HG03469 (cell line): ENCODE measurements at regions not wholly inside any gene's neighbourhood (a gene's known extent, or its start where the extent isn't known, plus 50 kb on each side); places are given as distances from the start of the nearest gene placed in this dataset.
A peak's percentile ranks its signal among the peaks of the same experiment; 100 is the strongest.

ENCODE experiments used
- ATAC-seq: cut with Tn5 transposase; IDR thresholded peaks from one replicate; pipeline ENCODE4 v1.9.1; 2021; ENCODE audit warnings: mild to moderate bottlenecking, moderate library complexity, moderate number of reproducible peaks; ENCODE audit not compliant: unreplicated experiment

- ATAC-seq, result no peak
Measured at GRCh38 chr1:84759756-84760155, 69.5 kb upstream of the SSX2IP start.

GRCh38 chr1:84758968-84759491 lies 68.8 kb upstream of the SSX2IP start:
- ATAC-seq, result no peak

GRCh38 chr1:84758476-84758875 lies 68.2 kb upstream of the SSX2IP start:
- no peak for ATAC-seq

GRCh38 chr1:84757301-84757700 lies 67.0 kb upstream of the SSX2IP start:
- no peak for ATAC-seq

- no peak for ATAC-seq
Measured at GRCh38 chr1:84756455-84757082, 66.3 kb upstream of the SSX2IP start.

- no peak for ATAC-seq
Measured at GRCh38 chr1:84756001-84756400, 65.7 kb upstream of the SSX2IP start.

GRCh38 chr1:84755216-84755615 lies 65.0 kb upstream of the SSX2IP start:
- no peak for ATAC-seq

- no peak for ATAC-seq
Measured at GRCh38 chr1:84754386-84754703, 64.1 kb upstream of the SSX2IP start.

- ATAC-seq, result peak; percentile 62
Measured at GRCh38 chr1:84753516-84754385, 63.5 kb upstream of the SSX2IP start.

GRCh38 chr1:84750110-84750730 lies 60.0 kb upstream of the SSX2IP start:
- no peak for ATAC-seq

- no peak for ATAC-seq
Measured at GRCh38 chr1:84749427-84749826, 59.2 kb upstream of the SSX2IP start.

GRCh38 chr1:84748364-84748763 lies 58.1 kb upstream of the SSX2IP start:
- no peak for ATAC-seq

GRCh38 chr1:84745857-84746256 lies 55.6 kb upstream of the SSX2IP start:
- ATAC-seq, result no peak

GRCh38 chr1:84743896-84744295 lies 53.6 kb upstream of the SSX2IP start:
- ATAC-seq, result no peak

GRCh38 chr1:84742653-84743052 lies 52.4 kb upstream of the SSX2IP start:
- no peak for ATAC-seq

GRCh38 chr1:84740050-84740714 lies 49.9 kb upstream of the SSX2IP start:
- no peak for ATAC-seq
